ENCODE measurements at regions not wholly inside any gene's neighbourhood (a gene's known extent, or its start where the extent isn't known, plus 50 kb on each side); places are given as distances from the start of the nearest gene placed in this dataset.
"Not testable (repeated sequence)": the region's sequence is repeated elsewhere in the genome, so short reads cannot be mapped to it uniquely, and the experiment has no call there.

- not testable (repeated sequence) for DNase-seq (ENCODE audit: low read depth)
Measured at GRCh38 chr14:36411951-36412350, 91.5 kb upstream of the MBIP start.

GRCh38 chr14:36408388-36408787 is 88.0 kb upstream of the MBIP start:
- no peak for DNase-seq (ENCODE audit: low read depth)

- DNase-seq (ENCODE audit: low read depth): no peak
Measured at GRCh38 chr14:36405589-36406274, 85.3 kb upstream of the MBIP start.

- DNase-seq (ENCODE audit: low read depth): no peak
Measured at GRCh38 chr14:36402867-36403266, 82.4 kb upstream of the MBIP start.

- DNase-seq (ENCODE audit: low read depth): no peak
Measured at GRCh38 chr14:36398463-36399291, 78.2 kb upstream of the MBIP start.

GRCh38 chr14:36397357-36397756 is 76.9 kb upstream of the MBIP start:
- no peak for DNase-seq (ENCODE audit: low read depth)

GRCh38 chr14:36396798-36397197 is 76.4 kb upstream of the MBIP start:
- no peak for DNase-seq (ENCODE audit: low read depth)

- no peak for DNase-seq (ENCODE audit: low read depth)
Measured at GRCh38 chr14:36394593-36394992, 74.2 kb upstream of the MBIP start.

GRCh38 chr14:36390718-36391117 is 70.3 kb upstream of the MBIP start:
- DNase-seq (ENCODE audit: low read depth): no peak

GRCh38 chr14:36383767-36384431 is 63.5 kb upstream of the MBIP start:
- DNase-seq (ENCODE audit: low read depth): no peak

GRCh38 chr14:36373982-36374673 is 53.7 kb upstream of the MBIP start:
- DNase-seq (ENCODE audit: low read depth): peak; percentile 55

Measured in T follicular helper cell (primary cell).